ENCODE measurements at regions not wholly inside any gene's neighbourhood (a gene's known extent, or its start where the extent isn't known, plus 50 kb on each side); places are given as distances from the start of the nearest gene placed in this dataset.

DNA sequence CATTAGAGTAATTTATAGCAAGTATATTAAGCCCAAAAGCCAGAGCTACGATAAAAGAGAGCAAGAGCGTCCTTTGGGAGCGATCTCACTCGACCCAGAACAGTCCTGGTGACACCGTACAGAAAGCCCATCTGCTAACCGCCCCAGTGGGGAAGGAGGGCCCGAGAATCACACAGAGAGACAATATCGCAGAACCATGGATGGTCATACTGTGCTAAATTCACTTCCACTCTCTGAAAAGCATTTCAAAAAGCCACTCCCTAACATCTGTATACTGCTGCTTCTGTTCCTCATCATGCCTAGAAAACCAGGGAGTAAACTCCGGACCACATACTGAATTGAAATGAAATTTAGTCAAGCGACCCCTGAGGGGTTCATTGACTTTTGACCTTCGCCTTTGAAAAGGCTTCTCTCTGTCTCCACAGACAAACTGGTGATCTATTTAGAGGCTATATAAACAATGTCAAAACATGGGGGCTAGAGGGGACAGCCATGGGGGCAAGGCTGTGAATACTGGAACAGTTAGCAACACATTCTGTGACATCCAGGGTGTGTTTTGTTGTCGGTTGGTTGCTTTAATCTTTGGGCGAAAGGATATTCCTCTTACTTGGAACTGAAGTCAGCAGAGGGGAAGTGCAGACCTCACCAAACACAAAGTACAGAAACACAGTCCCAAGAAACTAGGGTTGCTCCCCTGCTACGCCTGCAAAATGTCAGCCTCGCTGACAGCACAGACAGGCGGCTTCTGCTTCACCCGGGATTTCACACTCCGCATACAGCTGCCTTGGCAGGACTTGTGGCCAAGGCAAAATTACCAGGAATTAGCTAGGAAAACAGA, 129.0 kb upstream of the RASGEF1B start:
- peaks cover 0 to 10% (median 2%) of the 10 kb centered on the region in 8 donors for H3K9me3 ChIP-seq
- no peak for DNase-seq
- peaks cover 3 to 13% (median 10%) of the 10 kb centered on the region in 6 donors for H3K4me1 ChIP-seq
- peak overlapping the region in 1 of 8 donors; percentile 38 for H3K27ac ChIP-seq
- H3K4me3 ChIP-seq, result no peak overlapping the region
- TF ChIP-seq POLR2A (IDR thresholded peaks at IDR 0.05) (no peak), POLR2AphosphoS5 (IDR thresholded peaks at IDR 0.05) (no peak)
- TF ChIP-seq, protein P1, sequence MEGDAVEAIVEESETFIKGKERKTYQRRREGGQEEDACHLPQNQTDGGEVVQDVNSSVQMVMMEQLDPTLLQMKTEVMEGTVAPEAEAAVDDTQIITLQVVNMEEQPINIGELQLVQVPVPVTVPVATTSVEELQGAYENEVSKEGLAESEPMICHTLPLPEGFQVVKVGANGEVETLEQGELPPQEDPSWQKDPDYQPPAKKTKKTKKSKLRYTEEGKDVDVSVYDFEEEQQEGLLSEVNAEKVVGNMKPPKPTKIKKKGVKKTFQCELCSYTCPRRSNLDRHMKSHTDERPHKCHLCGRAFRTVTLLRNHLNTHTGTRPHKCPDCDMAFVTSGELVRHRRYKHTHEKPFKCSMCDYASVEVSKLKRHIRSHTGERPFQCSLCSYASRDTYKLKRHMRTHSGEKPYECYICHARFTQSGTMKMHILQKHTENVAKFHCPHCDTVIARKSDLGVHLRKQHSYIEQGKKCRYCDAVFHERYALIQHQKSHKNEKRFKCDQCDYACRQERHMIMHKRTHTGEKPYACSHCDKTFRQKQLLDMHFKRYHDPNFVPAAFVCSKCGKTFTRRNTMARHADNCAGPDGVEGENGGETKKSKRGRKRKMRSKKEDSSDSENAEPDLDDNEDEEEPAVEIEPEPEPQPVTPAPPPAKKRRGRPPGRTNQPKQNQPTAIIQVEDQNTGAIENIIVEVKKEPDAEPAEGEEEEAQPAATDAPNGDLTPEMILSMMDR (IDR thresholded peaks at IDR 0.05 in 8 of 11, conservative IDR thresholded peaks at IDR 0.05 in 3 of 11), result no peak
- intact Hi-C loops (cut with DNase I; ENCODE audit: low total_unique reads), result no loop called here
- no peaks in the 10 kb centered on the region for H3K27me3 ChIP-seq (replicated peaks in 1 of 7)
- WGBS, 5 donors, result 74 to 88% (median 87%) methylated on average over 18 of the region's 18 CpGs
- H3K36me3 ChIP-seq, result no peaks in the 10 kb centered on the region

DNA sequence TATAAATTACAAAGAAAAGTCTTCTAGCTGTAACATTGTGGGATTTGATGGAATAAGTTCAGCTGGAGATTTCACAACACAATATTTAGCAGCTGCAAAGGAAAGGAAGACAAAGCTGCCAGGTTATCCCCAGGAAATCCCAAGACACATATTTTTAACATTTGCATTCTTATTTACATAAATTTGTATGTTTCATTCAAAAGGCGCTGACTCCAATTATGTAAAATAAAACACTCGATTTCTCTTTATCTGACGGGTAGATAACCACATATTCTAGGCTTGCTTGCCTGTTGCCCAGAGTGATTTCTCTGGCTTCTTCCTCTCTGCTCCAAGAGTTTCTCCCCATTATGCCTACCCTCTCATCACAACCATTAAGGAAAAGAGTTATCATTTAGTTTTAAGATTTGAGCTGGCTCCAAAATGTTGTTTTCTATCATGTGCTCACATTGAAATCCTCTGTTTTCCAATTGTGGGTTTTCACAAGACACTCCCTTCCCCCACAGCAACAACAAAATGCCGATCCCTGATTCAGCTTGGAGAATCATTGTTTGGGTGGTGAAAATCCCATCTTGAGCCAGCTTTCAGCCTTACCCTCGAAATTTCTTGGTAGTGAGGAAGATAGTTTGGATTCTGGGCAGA, 128.2 kb upstream of the RASGEF1B start:
- Histone ChIP-seq H3K27ac (no peak overlapping the region), H3K36me3 (no peaks in the 10 kb centered on the region), H3K27me3 (replicated peaks in 1 of 7) (no peaks in the 10 kb centered on the region), H3K9me3 (peaks cover 0 to 10% (median 2%) of the 10 kb centered on the region in 8 donors), H3K4me1 (peaks cover under 1 to 9% (median 5%) of the 10 kb centered on the region in 6 donors), H3K4me3 (no peak overlapping the region)
- no peak for DNase-seq
- intact Hi-C loops (cut with DNase I; ENCODE audit: low total_unique reads), result no loop called here
- TF ChIP-seq, protein P1 (IDR thresholded peaks at IDR 0.05 in 8 of 11, conservative IDR thresholded peaks at IDR 0.05 in 3 of 11), result no peak
- TF ChIP-seq POLR2AphosphoS5 (IDR thresholded peaks at IDR 0.05) (no peak), POLR2A (IDR thresholded peaks at IDR 0.05) (no peak)
- 61 to 91% (median 73%) methylated on average over 5 of the region's 5 CpGs for WGBS, 5 donors

DNA sequence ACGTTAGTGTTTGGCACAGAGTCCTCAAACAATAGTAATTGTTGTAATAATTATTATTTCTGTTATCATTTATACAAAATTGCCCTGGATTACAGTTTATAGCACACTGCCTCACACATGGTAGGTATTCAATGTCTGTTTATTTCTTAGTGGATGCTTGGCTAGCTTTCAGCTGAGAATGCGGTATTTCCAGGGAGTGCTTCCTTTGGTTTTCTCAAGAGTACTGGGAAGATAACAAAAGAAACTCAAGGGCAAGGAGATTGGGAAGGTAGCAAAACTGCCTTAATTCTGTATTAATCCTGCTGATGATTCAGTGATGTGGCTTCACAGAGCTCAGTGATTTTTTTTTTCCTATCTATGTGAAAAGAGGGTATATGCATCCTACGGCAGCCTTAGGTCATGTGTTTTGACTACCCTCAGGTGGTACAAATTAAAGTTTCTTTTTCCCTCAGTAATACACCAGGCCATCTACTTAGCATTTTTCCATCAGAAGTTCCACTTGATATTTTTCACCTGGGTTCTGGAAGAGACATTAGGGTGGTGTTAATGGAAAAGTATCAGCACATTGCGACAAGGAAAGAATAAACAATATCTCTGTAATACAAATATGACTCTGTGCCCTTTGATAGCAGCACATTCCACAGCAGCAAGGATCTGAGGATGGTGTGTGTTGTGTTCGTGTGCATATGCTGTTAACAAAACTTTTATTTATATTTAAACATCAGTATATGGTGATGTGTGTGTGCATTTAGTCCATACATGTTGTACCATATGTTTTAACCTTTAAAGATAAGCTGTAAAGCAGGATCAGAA, 124.3 kb upstream of the RASGEF1B start:
- intact Hi-C loops (cut with DNase I; ENCODE audit: low total_unique reads), result no loop called here
- H3K27me3 ChIP-seq (replicated peaks in 1 of 7), result no peaks in the 10 kb centered on the region
- H3K4me1 ChIP-seq, result peaks cover 0 to 12% (median 6%) of the 10 kb centered on the region in 6 donors
- DNase-seq, result no peak
- H3K9me3 ChIP-seq, result peaks cover 0 to 10% (median 2%) of the 10 kb centered on the region in 8 donors
- H3K36me3 ChIP-seq, result no peaks in the 10 kb centered on the region
- WGBS, 5 donors, result 71 to 76% (median 72%) methylated on average over 5 of the region's 5 CpGs
- TF ChIP-seq POLR2A (IDR thresholded peaks at IDR 0.05) (no peak), POLR2AphosphoS5 (IDR thresholded peaks at IDR 0.05) (no peak)
- TF ChIP-seq, protein P1 (IDR thresholded peaks at IDR 0.05 in 8 of 11, conservative IDR thresholded peaks at IDR 0.05 in 3 of 11), result no peak
- H3K27ac ChIP-seq, result no peak overlapping the region
- no peak overlapping the region for H3K4me3 ChIP-seq

All from spleen (tissue), 11 donors.